ENCODE measurements at regions not wholly inside any gene's neighbourhood (a gene's known extent, or its start where the extent isn't known, plus 50 kb on each side); places are given as distances from the start of the nearest gene placed in this dataset.

DNA sequence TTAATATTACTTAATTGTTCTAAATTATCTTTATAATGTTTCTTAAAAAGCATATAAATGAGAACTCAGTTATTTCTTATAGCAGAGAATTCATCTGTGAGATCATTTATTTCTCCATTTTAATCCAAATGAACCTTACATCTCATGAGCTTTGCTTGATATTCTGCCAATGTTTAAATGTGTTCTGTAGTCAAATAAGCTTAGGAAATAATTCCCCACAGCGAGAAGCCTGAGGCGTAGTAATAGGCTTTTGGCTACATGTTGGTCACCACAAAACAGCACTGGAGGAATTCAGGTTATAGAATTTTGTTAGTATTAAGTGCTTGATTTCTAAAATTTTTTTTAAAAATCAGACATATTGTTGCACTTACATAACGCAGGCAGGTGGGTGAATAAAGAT is 585.3 kb upstream of the RORB start:
- TF ChIP-seq, protein P1, sequence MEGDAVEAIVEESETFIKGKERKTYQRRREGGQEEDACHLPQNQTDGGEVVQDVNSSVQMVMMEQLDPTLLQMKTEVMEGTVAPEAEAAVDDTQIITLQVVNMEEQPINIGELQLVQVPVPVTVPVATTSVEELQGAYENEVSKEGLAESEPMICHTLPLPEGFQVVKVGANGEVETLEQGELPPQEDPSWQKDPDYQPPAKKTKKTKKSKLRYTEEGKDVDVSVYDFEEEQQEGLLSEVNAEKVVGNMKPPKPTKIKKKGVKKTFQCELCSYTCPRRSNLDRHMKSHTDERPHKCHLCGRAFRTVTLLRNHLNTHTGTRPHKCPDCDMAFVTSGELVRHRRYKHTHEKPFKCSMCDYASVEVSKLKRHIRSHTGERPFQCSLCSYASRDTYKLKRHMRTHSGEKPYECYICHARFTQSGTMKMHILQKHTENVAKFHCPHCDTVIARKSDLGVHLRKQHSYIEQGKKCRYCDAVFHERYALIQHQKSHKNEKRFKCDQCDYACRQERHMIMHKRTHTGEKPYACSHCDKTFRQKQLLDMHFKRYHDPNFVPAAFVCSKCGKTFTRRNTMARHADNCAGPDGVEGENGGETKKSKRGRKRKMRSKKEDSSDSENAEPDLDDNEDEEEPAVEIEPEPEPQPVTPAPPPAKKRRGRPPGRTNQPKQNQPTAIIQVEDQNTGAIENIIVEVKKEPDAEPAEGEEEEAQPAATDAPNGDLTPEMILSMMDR (IDR thresholded peaks at IDR 0.05; ENCODE audit: low read length): no peak
- TF ChIP-seq EZH2 (IDR thresholded peaks at IDR 0.05; ENCODE audit: borderline replicate concordance, low read length): no peak
